H9 (cell line): ENCODE measurements at regions not wholly inside any gene's neighbourhood (a gene's known extent, or its start where the extent isn't known, plus 50 kb on each side); places are given as distances from the start of the nearest gene placed in this dataset.

Experiments
- DNase-seq: peaks from one replicate; pipeline ENCODE4 v3.0.0-alpha.2; 2017
- H2AFZ ChIP-seq: one replicate; pipeline ENCODE4 v1.6.1; 2013; ENCODE audit warnings: mild to moderate bottlenecking, low read length, control low read depth, moderate library complexity
- H2AK5ac ChIP-seq: 2 replicates; pipeline ENCODE4 v1.6.1; 2013; ENCODE audit warnings: low read length, control low read depth, mixed read lengths; ENCODE audit not compliant: insufficient read length
- H2BK120ac ChIP-seq: one replicate; pipeline ENCODE4 v1.6.1; 2013; ENCODE audit warnings: low read depth, mild to moderate bottlenecking, low read length, control low read depth, inconsistent platforms; ENCODE audit not compliant: poor library complexity, severe bottlenecking
- H2BK12ac ChIP-seq: 2 replicates; pipeline ENCODE4 v1.6.1; 2013; ENCODE audit warnings: low read length, control low read depth, mixed read lengths, low read depth; ENCODE audit not compliant: insufficient read length
- H2BK15ac ChIP-seq: 2 replicates; pipeline ENCODE4 v1.6.1; 2013; ENCODE audit warnings: low read depth, low read length, control low read depth
- H2BK20ac ChIP-seq: one replicate; pipeline ENCODE4 v1.6.1; 2013; ENCODE audit warnings: low read depth, mild to moderate bottlenecking, low read length, control low read depth, inconsistent platforms; ENCODE audit not compliant: poor library complexity, severe bottlenecking
- H2BK5ac ChIP-seq: 2 replicates; pipeline ENCODE4 v1.6.1; 2013; ENCODE audit warnings: low read length, control low read depth, mixed read lengths; ENCODE audit not compliant: insufficient read length
- H3K14ac ChIP-seq: 2 replicates; pipeline ENCODE4 v1.6.1; 2013; ENCODE audit warnings: low read length, control low read depth; ENCODE audit not compliant: insufficient read depth
- H3K18ac ChIP-seq: 2 replicates; pipeline ENCODE4 v1.6.1; 2013; ENCODE audit warnings: low read depth, mild to moderate bottlenecking, mixed read lengths, low read length, control low read depth; ENCODE audit not compliant: insufficient read length
- H3K23ac ChIP-seq: 2 replicates; pipeline ENCODE4 v1.6.1; 2013; ENCODE audit warnings: low read length, control low read depth, mixed read lengths, low read depth; ENCODE audit not compliant: insufficient read length
- H3K23me2 ChIP-seq: 2 replicates; pipeline ENCODE4 v1.6.1; 2013; ENCODE audit warnings: low read depth, mild to moderate bottlenecking, mixed read lengths, low read length, control low read depth; ENCODE audit not compliant: insufficient read length, poor library complexity, severe bottlenecking
- H3K27ac ChIP-seq: 2 replicates; pipeline ENCODE4 v1.5.1; 2013; ENCODE audit warnings: low read length, control low read depth, mixed read lengths, low read depth; ENCODE audit not compliant: insufficient read length
- H3K27me3 ChIP-seq: 2 replicates; pipeline ENCODE4 v1.6.1; 2013; ENCODE audit warnings: low read length, control low read depth, inconsistent platforms; ENCODE audit not compliant: insufficient read depth
- H3K4ac ChIP-seq: 2 replicates; pipeline ENCODE4 v1.6.1; 2013; ENCODE audit warnings: low read depth, mild to moderate bottlenecking, control low read depth, inconsistent platforms, low read length, moderate library complexity
- H3K4me1 ChIP-seq: 2 replicates; pipeline ENCODE4 v1.6.1; 2013; ENCODE audit warnings: low read length, control low read depth, inconsistent platforms; ENCODE audit not compliant: insufficient read depth
- H3K4me2 ChIP-seq: 2 replicates; pipeline ENCODE4 v1.6.1; 2013; ENCODE audit warnings: low read length, control low read depth, mixed read lengths; ENCODE audit not compliant: insufficient read length, insufficient read depth
- H3K56ac ChIP-seq: 2 replicates; pipeline ENCODE4 v1.6.1; 2013; ENCODE audit warnings: low read depth, mild to moderate bottlenecking, mixed read lengths, low read length, control low read depth; ENCODE audit not compliant: insufficient read length
- H3K79me1 ChIP-seq: 2 replicates; pipeline ENCODE4 v1.6.1; 2013; ENCODE audit warnings: low read depth, mild to moderate bottlenecking, moderate library complexity, low read length, control low read depth, inconsistent platforms; ENCODE audit not compliant: insufficient read depth, poor library complexity, severe bottlenecking
- H3K79me2 ChIP-seq: 2 replicates; pipeline ENCODE4 v1.6.1; 2013; ENCODE audit warnings: low read length, control low read depth, inconsistent platforms; ENCODE audit not compliant: insufficient read depth
- H3K9ac ChIP-seq: 2 replicates; pipeline ENCODE4 v1.6.1; 2013; ENCODE audit warnings: low read length, control low read depth, mixed read lengths; ENCODE audit not compliant: insufficient read length; ENCODE audit errors: extremely low read depth
- H3K9me3 ChIP-seq: one replicate; pipeline ENCODE4 v1.6.1; 2013; ENCODE audit warnings: low read depth, low read length, inconsistent platforms; ENCODE audit not compliant: control insufficient read depth
- H3T11ph ChIP-seq: one replicate; pipeline ENCODE4 v1.6.1; 2013; ENCODE audit warnings: mild to moderate bottlenecking, low read length, control low read depth, inconsistent platforms
- H4K20me1 ChIP-seq: one replicate; pipeline ENCODE4 v1.6.1; 2013; ENCODE audit not compliant: control insufficient read depth, insufficient read length, insufficient read depth
- H4K5ac ChIP-seq: 2 replicates; pipeline ENCODE4 v1.6.1; 2013; ENCODE audit warnings: low read depth, mild to moderate bottlenecking, mixed read lengths, low read length, control low read depth; ENCODE audit not compliant: insufficient read length
- H4K8ac ChIP-seq: replicated peaks from 2 replicates; pipeline ENCODE4 v1.6.1; 2013; ENCODE audit warnings: low read length, control low read depth, mixed read lengths, low read depth; ENCODE audit not compliant: insufficient read length
- H4K91ac ChIP-seq: 2 replicates; pipeline ENCODE4 v1.6.1; 2013; ENCODE audit warnings: low read depth, mild to moderate bottlenecking, moderate library complexity, mixed read lengths, low read length, control low read depth; ENCODE audit not compliant: insufficient read length
- H3K27ac Mint-ChIP-seq, 3 experiments: 2 replicates in 2 of 3; 3 replicates in 1 of 3; pipeline ENCODE4 v1.8.0; 2020 to 2021; ENCODE audit warnings: mixed read lengths in 3 of 3, mild to moderate bottlenecking in 1 of 3, moderate library complexity in 1 of 3
- H3K27me3 Mint-ChIP-seq: 2 replicates; pipeline ENCODE4 v1.8.0; 2021; ENCODE audit warnings: low read depth, mild to moderate bottlenecking, moderate library complexity, mixed read lengths
- H3K36me3 Mint-ChIP-seq, 3 experiments: 2 replicates in 2 of 3; 3 replicates in 1 of 3; pipeline ENCODE4 v1.8.0; 2020 to 2021; ENCODE audit warnings: low read depth in 3 of 3, mixed read lengths in 3 of 3; ENCODE audit not compliant: insufficient read depth in 1 of 3
- H3K4me1 Mint-ChIP-seq, 2 experiments: 2 replicates each; pipeline ENCODE4 v1.8.0; 2020; ENCODE audit warnings: mixed read lengths in 2 of 2
- H3K4me3 Mint-ChIP-seq, 2 experiments: 2 replicates in 1 of 2; 3 replicates in 1 of 2; pipeline ENCODE4 v1.8.0; 2020 to 2021; ENCODE audit warnings: mild to moderate bottlenecking in 2 of 2, mixed read lengths in 2 of 2, moderate library complexity in 1 of 2
- H3K9me3 Mint-ChIP-seq, 2 experiments: 2 replicates in 1 of 2; 3 replicates in 1 of 2; pipeline ENCODE4 v1.8.0; 2020; ENCODE audit warnings: mild to moderate bottlenecking in 2 of 2, mixed read lengths in 2 of 2, moderate library complexity in 1 of 2
- WGBS: extraction: QIAGEN DNeasy Blood & Tissue Kit; methylation state at CpG from one replicate; pipeline ENCODE4 v1.1.7; 2013; ENCODE audit warnings: missing lambda C conversion rate, low lambda C conversion rate, mixed read lengths; ENCODE audit not compliant: insufficient read length; ENCODE audit errors: extremely low coverage; 5-methylcytosine and 5-hydroxymethylcytosine counted together
- TF ChIP-seq, protein P1 (sequence below): fragments of 200-600 bp; sonication (generic); conservative IDR thresholded peaks from 3 replicates; pipeline ENCODE4 v1.8.0; 2021; ENCODE audit warnings: antibody characterized with exemption, mild to moderate bottlenecking

DNA sequence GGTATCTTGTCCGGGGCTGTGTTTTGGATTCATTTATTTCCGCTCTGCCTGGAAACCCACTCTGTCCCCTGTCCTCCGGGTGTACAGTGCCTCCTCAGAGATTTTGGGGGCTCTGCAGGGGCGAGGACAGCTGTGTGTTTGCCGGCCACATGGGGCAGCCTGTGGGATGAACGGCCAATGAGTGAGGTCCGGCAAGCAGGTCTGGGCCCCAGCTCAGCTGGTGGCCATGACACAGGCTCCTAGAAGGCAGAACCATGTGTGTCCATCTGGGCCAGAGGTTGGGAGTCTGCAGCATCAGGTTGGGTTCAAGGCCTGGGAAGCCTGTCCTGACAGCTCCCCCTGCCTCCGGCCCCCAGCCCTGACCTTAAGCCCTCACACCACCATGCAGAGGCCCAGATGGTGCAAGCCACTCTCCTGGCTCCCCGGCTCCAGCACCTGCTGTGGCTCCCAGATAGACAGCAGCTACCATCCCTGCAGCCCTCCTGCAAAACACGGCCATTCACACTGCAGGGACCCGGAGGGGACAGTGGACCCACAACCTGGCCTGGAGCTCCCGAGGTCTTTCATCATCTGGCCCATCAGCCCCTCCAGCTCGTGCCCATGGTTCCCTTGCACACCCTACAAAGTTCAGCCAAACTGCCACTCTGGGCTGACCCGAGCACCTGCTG lies 220.1 kb upstream of the C14orf180 start:
- Mint-ChIP-seq H3K36me3 (no peaks in the 10 kb centered on the region; a peak in 1 of 7 replicates), H3K4me3 (no peak overlapping the region), H3K4me1 (peaks cover under 1% of the 10 kb centered on the region in 2 experiments; a peak in 2 of 4 replicates), H3K27ac (no peak overlapping the region; a peak in 1 of 7 replicates), H3K9me3 (no peaks in the 10 kb centered on the region; a peak in 1 of 5 replicates), H3K27me3 (peaks cover 3% of the 10 kb centered on the region)
- no CpG with 5 or more reads among the region's 14 CpGs for WGBS
- H2BK20ac ChIP-seq, result no peak overlapping the region
- H3K79me1 ChIP-seq, result no peaks in the 10 kb centered on the region
- H3K4me1 ChIP-seq, result no peaks in the 10 kb centered on the region
- H4K20me1 ChIP-seq, result no peaks in the 10 kb centered on the region
- no peak overlapping the region for H2BK5ac ChIP-seq
- no peak overlapping the region for H4K91ac ChIP-seq
- H2BK120ac ChIP-seq, result no peak overlapping the region
- peaks cover 4% of the 10 kb centered on the region for H3K23me2 ChIP-seq
- no peak overlapping the region for H2BK15ac ChIP-seq
- no peak overlapping the region for H3K56ac ChIP-seq
- no peak overlapping the region for H2BK12ac ChIP-seq
- no peak overlapping the region for H3K4ac ChIP-seq
- no peak overlapping the region for H3T11ph ChIP-seq
- H3K23ac ChIP-seq, result no peak overlapping the region
- H3K27ac ChIP-seq, result no peak overlapping the region
- no peak overlapping the region for H3K9ac ChIP-seq
- H3K4me2 ChIP-seq, result no peak overlapping the region
- H3K9me3 ChIP-seq, result no peaks in the 10 kb centered on the region
- H3K14ac ChIP-seq, result no peak overlapping the region; the same call in 1 of the 2 replicates
- no peak overlapping the region for H2AK5ac ChIP-seq
- peak; percentile 19 for DNase-seq
- H3K27me3 ChIP-seq, result no peaks in the 10 kb centered on the region
- H2AFZ ChIP-seq, result no peak overlapping the region
- H3K18ac ChIP-seq, result no peak overlapping the region
- H4K8ac ChIP-seq, result no peak overlapping the region
- no peaks in the 10 kb centered on the region for H3K79me2 ChIP-seq
- TF ChIP-seq, protein P1, sequence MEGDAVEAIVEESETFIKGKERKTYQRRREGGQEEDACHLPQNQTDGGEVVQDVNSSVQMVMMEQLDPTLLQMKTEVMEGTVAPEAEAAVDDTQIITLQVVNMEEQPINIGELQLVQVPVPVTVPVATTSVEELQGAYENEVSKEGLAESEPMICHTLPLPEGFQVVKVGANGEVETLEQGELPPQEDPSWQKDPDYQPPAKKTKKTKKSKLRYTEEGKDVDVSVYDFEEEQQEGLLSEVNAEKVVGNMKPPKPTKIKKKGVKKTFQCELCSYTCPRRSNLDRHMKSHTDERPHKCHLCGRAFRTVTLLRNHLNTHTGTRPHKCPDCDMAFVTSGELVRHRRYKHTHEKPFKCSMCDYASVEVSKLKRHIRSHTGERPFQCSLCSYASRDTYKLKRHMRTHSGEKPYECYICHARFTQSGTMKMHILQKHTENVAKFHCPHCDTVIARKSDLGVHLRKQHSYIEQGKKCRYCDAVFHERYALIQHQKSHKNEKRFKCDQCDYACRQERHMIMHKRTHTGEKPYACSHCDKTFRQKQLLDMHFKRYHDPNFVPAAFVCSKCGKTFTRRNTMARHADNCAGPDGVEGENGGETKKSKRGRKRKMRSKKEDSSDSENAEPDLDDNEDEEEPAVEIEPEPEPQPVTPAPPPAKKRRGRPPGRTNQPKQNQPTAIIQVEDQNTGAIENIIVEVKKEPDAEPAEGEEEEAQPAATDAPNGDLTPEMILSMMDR, result no peak
- H4K5ac ChIP-seq, result no peak overlapping the region
